ENCODE measurements at regions not wholly inside any gene's neighbourhood (a gene's known extent, or its start where the extent isn't known, plus 50 kb on each side); places are given as distances from the start of the nearest gene placed in this dataset.
A peak's percentile ranks its signal among the peaks of the same experiment; 100 is the strongest.

GRCh38 chr11:100550912-100551632, 136.0 kb upstream of the ARHGAP42 start:
- H2AK5ac ChIP-seq (ENCODE audit: low read depth, low read length), result no peak overlapping the region
- H3K56ac ChIP-seq (replicated peaks; ENCODE audit: insufficient read length, low read depth, low read length), result no peak overlapping the region
- H3K4me3 ChIP-seq (ENCODE audit: extremely low read depth in 1 of 4, insufficient read depth in 2 of 4, low read depth in 3 of 4, low read length in 4 of 4), result no peak overlapping the region
- no peaks in the 10 kb centered on the region for H3K79me1 ChIP-seq (ENCODE audit: low read depth, low read length)
- H3K4me2 ChIP-seq (ENCODE audit: insufficient read depth in 1 of 2, low read depth in 2 of 2, low read length in 2 of 2), result no peak overlapping the region; a peak in 1 of 4 replicates
- H2BK20ac ChIP-seq (ENCODE audit: low read length), result no peak overlapping the region
- POLR2A ChIA-PET (ENCODE audit: partially characterized antibody), result no interaction called here
- H3K36me3 ChIP-seq (ENCODE audit: control insufficient read depth in 2 of 4, insufficient read depth in 4 of 4, low read length in 3 of 4), result no peaks in the 10 kb centered on the region
- no peak overlapping the region for H2BK5ac ChIP-seq (ENCODE audit: low read depth, low read length)
- H2BK15ac ChIP-seq (ENCODE audit: low read length), result no peak overlapping the region
- WGBS, 2 experiments (ENCODE audit: extremely low coverage in 1 of 2, insufficient coverage in 1 of 2, insufficient read length in 1 of 2, insufficient replicate concordance in 2 of 2, low coverage in 1 of 2, low lambda C conversion rate in 2 of 2, missing lambda C conversion rate in 1 of 2), result 49% methylated on average over 5 of the region's 5 CpGs; no CpG with 5 or more reads in 1 of the 2 experiments
- H2AFZ ChIP-seq (ENCODE audit: low read length), result no peak overlapping the region
- no peak overlapping the region for H4K5ac ChIP-seq (ENCODE audit: insufficient read length, low read depth, low read length)
- no peak overlapping the region for H4K8ac ChIP-seq (ENCODE audit: extremely low read depth, insufficient read depth, low read length)
- no peaks in the 10 kb centered on the region for H3K9me3 ChIP-seq (ENCODE audit: insufficient read depth in 2 of 2, low read depth in 1 of 2, low read length in 1 of 2)
- H3K27me3 ChIP-seq (replicated peaks in 1 of 4; ENCODE audit: control insufficient read depth in 3 of 4, extremely low read depth in 1 of 4, insufficient read depth in 3 of 4, low read length in 3 of 4), result no peaks in the 10 kb centered on the region
- peaks cover 3 to 15% (median 10%) of the 10 kb centered on the region in 4 experiments for H3K4me1 ChIP-seq (replicated peaks in 1 of 4; ENCODE audit: control insufficient read depth in 3 of 4, insufficient read depth in 4 of 4, low read length in 3 of 4)
- no peaks in the 10 kb centered on the region for H3K79me2 ChIP-seq (ENCODE audit: control insufficient read depth in 1 of 2, insufficient read depth in 2 of 2, low read length in 2 of 2)
- H3K23ac ChIP-seq (ENCODE audit: insufficient read length), result no peak overlapping the region
- H2BK12ac ChIP-seq (ENCODE audit: low read depth, low read length), result no peak overlapping the region
- H3K27ac ChIP-seq (ENCODE audit: low read depth, low read length), result no peak overlapping the region
- H3K9ac ChIP-seq (replicated peaks in 1 of 4; ENCODE audit: extremely low read depth in 1 of 4, low read depth in 3 of 4, low read length in 3 of 4), result no peak overlapping the region
- no peak overlapping the region for H3K4ac ChIP-seq (replicated peaks; ENCODE audit: insufficient read length, low read depth, low read length)
- no peak for FAIRE-seq
- no peaks in the 10 kb centered on the region for H4K20me1 ChIP-seq (replicated peaks in 1 of 2; ENCODE audit: control insufficient read depth in 1 of 2, insufficient read depth in 2 of 2, low read length in 2 of 2)
- DNase-seq (ENCODE audit: low read depth in 1 of 2, low spot score in 2 of 2), result no peak
- no peak overlapping the region for H2BK120ac ChIP-seq (replicated peaks; ENCODE audit: low read depth, low read length)
- CTCF ChIA-PET (ENCODE audit: partially characterized antibody), result interaction anchor here (0.6 to 2.6 kb wide), 4 partner anchors 8 to 244 kb away, joined by 4 to 9 read pairs (median 6); no protein-coding TSS in a partner anchor
- TF ChIP-seq PHF8 (conservative IDR thresholded peaks at IDR 0.05; ENCODE audit: low read depth, low read length) (no peak), TCF12 (IDR thresholded peaks at IDR 0.05; ENCODE audit: low read depth, low read length) (0 out of 2 replicates have a peak, but pooled peaks have one; percentile 5)
- H3K18ac ChIP-seq (ENCODE audit: extremely low read depth, low read length), result no peak overlapping the region
- no peaks in the 10 kb centered on the region; the same call in 1 of the 2 replicates for H3K23me2 ChIP-seq (ENCODE audit: low read depth, low read length)
- no peak overlapping the region for H3K14ac ChIP-seq (ENCODE audit: insufficient read length)
- H4K91ac ChIP-seq (replicated peaks; ENCODE audit: insufficient read length, low read length), result no peak overlapping the region
